ENCODE measurements at regions not wholly inside any gene's neighbourhood (a gene's known extent, or its start where the extent isn't known, plus 50 kb on each side); places are given as distances from the start of the nearest gene placed in this dataset.

GRCh38 chr12:13289653-13290289 is 93.2 kb downstream of the EMP1 start:
- H4K20me1 ChIP-seq (ENCODE audit: control insufficient read depth, insufficient read depth): no peaks in the 10 kb centered on the region
- H3K9ac ChIP-seq (ENCODE audit: control insufficient read depth, insufficient read depth, low read length): no peak overlapping the region
- ATAC-seq (no peak), FAIRE-seq (no peak), DNase-seq (ENCODE audit: low read depth, low spot score) (no peak)
- intact Hi-C loops (cut with micrococcal nuclease; ENCODE audit: unreplicated experiment): no loop called here
- H3K4me3 ChIP-seq: no peak overlapping the region
- TF ChIP-seq NR2C2 (IDR thresholded peaks at IDR 0.05; ENCODE audit: borderline replicate concordance, control insufficient read depth, insufficient read length, low read depth): no peak
- TF ChIP-seq HSF1 (IDR thresholded peaks at IDR 0.05; ENCODE audit: low read depth, low read length): no peak
- TF ChIP-seq MLLT1 (IDR thresholded peaks at IDR 0.05): no peak
- no peak for TF ChIP-seq PML (IDR thresholded peaks at IDR 0.05; ENCODE audit: low read length)
- TF ChIP-seq STAT3 (IDR thresholded peaks at IDR 0.05; ENCODE audit: low read depth, low read length): no peak
- no peak for TF ChIP-seq ZNF592 (IDR thresholded peaks at IDR 0.05)
- no peak for TF ChIP-seq CBX3 (IDR thresholded peaks at IDR 0.05; ENCODE audit: borderline replicate concordance, low read depth)
- TF ChIP-seq ATF7 (IDR thresholded peaks at IDR 0.05; ENCODE audit: low read depth): no peak
- TF ChIP-seq PRDM15 (CRISPR knock-in tag; IDR thresholded peaks at IDR 0.05): no peak
- TF ChIP-seq SPI1 (IDR thresholded peaks at IDR 0.05; ENCODE audit: borderline replicate concordance, insufficient read depth, low read depth, low read length): no peak
- no peak for TF ChIP-seq CBX5 (IDR thresholded peaks at IDR 0.05; ENCODE audit: low read depth)
- TF ChIP-seq EED (IDR thresholded peaks at IDR 0.05; ENCODE audit: low read depth): no peak
- BruUV-seq (replicated peaks): no TSS peak
- SMC1A ChIA-PET (ENCODE audit: uncharacterized antibody, unreplicated experiment): no interaction called here
- in situ Hi-C loops (cut with MboI): no loop called here
- H3K36me3 ChIP-seq (ENCODE audit: control insufficient read depth in 2 of 2, insufficient read depth in 2 of 2, low read length in 1 of 2): no peaks in the 10 kb centered on the region
- H3K79me2 ChIP-seq (ENCODE audit: control insufficient read depth, insufficient read depth, low read length): no peaks in the 10 kb centered on the region
- RAD21 ChIA-PET (ENCODE audit: unreplicated experiment): no interaction called here
- no peaks in the 10 kb centered on the region for H3K4me1 ChIP-seq (ENCODE audit: control insufficient read depth, insufficient read depth, low read length)
- H3K4me2 ChIP-seq (ENCODE audit: control insufficient read depth, insufficient read depth): no peak overlapping the region
- no peaks in the 10 kb centered on the region for H3K9me3 ChIP-seq (replicated peaks; ENCODE audit: control insufficient read depth, insufficient read depth, low read length)
- POLR2A ChIA-PET: no interaction called here
- H3K27me3 ChIP-seq (replicated peaks in 1 of 2; ENCODE audit: control insufficient read depth in 2 of 2, insufficient read depth in 2 of 2, low read length in 1 of 2): peaks cover 0 to 2% of the 10 kb centered on the region in 2 experiments; a peak in 2 of 4 replicates
- H3K27ac ChIP-seq (ENCODE audit: control insufficient read depth, insufficient read depth): no peak overlapping the region
- CTCF ChIA-PET: no interaction called here
- H2AFZ ChIP-seq (ENCODE audit: control insufficient read depth, low read depth, low read length): no peak overlapping the region

All from GM12878 (cell line).